ENCODE measurements at regions not wholly inside any gene's neighbourhood (a gene's known extent, or its start where the extent isn't known, plus 50 kb on each side); places are given as distances from the start of the nearest gene placed in this dataset.

GRCh38 chr5:107208867-107209266 is 461.9 kb downstream of the EFNA5 start:
- WGBS (ENCODE audit: extremely low coverage, insufficient coverage, low lambda C conversion rate), result no CpG with 5 or more reads among the region's 3 CpGs
- Histone ChIP-seq H2BK15ac (replicated peaks; ENCODE audit: low read depth) (no peak overlapping the region), H3K4me2 (ENCODE audit: low read length) (no peak overlapping the region), H3K4me1 (ENCODE audit: control insufficient read depth, low read depth, low read length) (no peaks in the 10 kb centered on the region), H3K27ac (ENCODE audit: low read depth, low read length) (no peak overlapping the region), H3K23ac (ENCODE audit: low read length) (no peak overlapping the region), H3K56ac (ENCODE audit: low read length) (no peak overlapping the region), H3K9ac (ENCODE audit: low read length) (no peak overlapping the region), H2BK120ac (ENCODE audit: low read depth, low read length) (no peak overlapping the region), H4K5ac (ENCODE audit: low read length) (no peak overlapping the region), H3K79me2 (ENCODE audit: control insufficient read depth, insufficient read depth, low read length) (no peaks in the 10 kb centered on the region), H3K27me3 (ENCODE audit: insufficient read depth, low read length, poor library complexity) (no peaks in the 10 kb centered on the region), H3K36me3 (ENCODE audit: control insufficient read depth, insufficient read depth, low read length) (no peaks in the 10 kb centered on the region), H3K79me1 (ENCODE audit: low read length) (no peaks in the 10 kb centered on the region), H2BK5ac (ENCODE audit: low read length) (no peak overlapping the region), H3K18ac (ENCODE audit: low read length) (no peak overlapping the region), H4K8ac (ENCODE audit: low read depth, low read length) (no peak overlapping the region), H3K4ac (ENCODE audit: low read depth, low read length) (no peak overlapping the region), H2AK5ac (ENCODE audit: low read length) (no peak overlapping the region), H3K4me3 (ENCODE audit: low read length) (no peak overlapping the region)
- DNase-seq, result no peak

GRCh38 chr5:107204413-107204812 is 466.3 kb downstream of the EFNA5 start:
- Histone ChIP-seq H2BK5ac (ENCODE audit: low read length) (no peak overlapping the region), H3K18ac (ENCODE audit: low read length) (no peak overlapping the region), H3K79me1 (ENCODE audit: low read length) (no peaks in the 10 kb centered on the region), H3K27ac (ENCODE audit: low read depth, low read length) (no peak overlapping the region), H3K56ac (ENCODE audit: low read length) (no peak overlapping the region), H4K5ac (ENCODE audit: low read length) (no peak overlapping the region), H3K4ac (ENCODE audit: low read depth, low read length) (no peak overlapping the region), H3K27me3 (ENCODE audit: insufficient read depth, low read length, poor library complexity) (no peaks in the 10 kb centered on the region), H2BK120ac (ENCODE audit: low read depth, low read length) (no peak overlapping the region), H2BK15ac (replicated peaks; ENCODE audit: low read depth) (no peak overlapping the region), H3K9ac (ENCODE audit: low read length) (no peak overlapping the region), H3K4me2 (ENCODE audit: low read length) (no peak overlapping the region), H3K79me2 (ENCODE audit: control insufficient read depth, insufficient read depth, low read length) (no peaks in the 10 kb centered on the region), H4K8ac (ENCODE audit: low read depth, low read length) (no peak overlapping the region), H3K4me3 (ENCODE audit: low read length) (no peak overlapping the region), H3K23ac (ENCODE audit: low read length) (no peak overlapping the region), H3K4me1 (ENCODE audit: control insufficient read depth, low read depth, low read length) (no peaks in the 10 kb centered on the region), H2AK5ac (ENCODE audit: low read length) (no peak overlapping the region), H3K36me3 (ENCODE audit: control insufficient read depth, insufficient read depth, low read length) (no peaks in the 10 kb centered on the region)
- no peak for DNase-seq
- no CpG with 5 or more reads among the region's 5 CpGs for WGBS (ENCODE audit: extremely low coverage, insufficient coverage, low lambda C conversion rate)

GRCh38 chr5:107203243-107203642 is 467.5 kb downstream of the EFNA5 start:
- H2AK5ac ChIP-seq (ENCODE audit: low read length), result no peak overlapping the region
- H3K27ac ChIP-seq (ENCODE audit: low read depth, low read length), result no peak overlapping the region
- no peak overlapping the region for H3K4me2 ChIP-seq (ENCODE audit: low read length)
- no peak overlapping the region for H3K9ac ChIP-seq (ENCODE audit: low read length)
- no peaks in the 10 kb centered on the region for H3K36me3 ChIP-seq (ENCODE audit: control insufficient read depth, insufficient read depth, low read length)
- no peaks in the 10 kb centered on the region for H3K79me2 ChIP-seq (ENCODE audit: control insufficient read depth, insufficient read depth, low read length)
- H3K79me1 ChIP-seq (ENCODE audit: low read length), result no peaks in the 10 kb centered on the region
- no peak overlapping the region for H3K23ac ChIP-seq (ENCODE audit: low read length)
- no peak overlapping the region for H2BK15ac ChIP-seq (replicated peaks; ENCODE audit: low read depth)
- no peak for DNase-seq
- no peak overlapping the region for H3K4ac ChIP-seq (ENCODE audit: low read depth, low read length)
- H3K18ac ChIP-seq (ENCODE audit: low read length), result no peak overlapping the region
- H3K4me1 ChIP-seq (ENCODE audit: control insufficient read depth, low read depth, low read length), result no peaks in the 10 kb centered on the region
- no peak overlapping the region for H3K4me3 ChIP-seq (ENCODE audit: low read length)
- H4K5ac ChIP-seq (ENCODE audit: low read length), result no peak overlapping the region
- WGBS (ENCODE audit: extremely low coverage, insufficient coverage, low lambda C conversion rate), result no CpG with 5 or more reads among the region's 4 CpGs
- H3K56ac ChIP-seq (ENCODE audit: low read length), result no peak overlapping the region
- H3K27me3 ChIP-seq (ENCODE audit: insufficient read depth, low read length, poor library complexity), result no peaks in the 10 kb centered on the region
- no peak overlapping the region for H4K8ac ChIP-seq (ENCODE audit: low read depth, low read length)
- no peak overlapping the region for H2BK120ac ChIP-seq (ENCODE audit: low read depth, low read length)
- no peak overlapping the region for H2BK5ac ChIP-seq (ENCODE audit: low read length)

- no peaks in the 10 kb centered on the region for H3K36me3 ChIP-seq (ENCODE audit: control insufficient read depth, insufficient read depth, low read length)
- no peaks in the 10 kb centered on the region for H3K27me3 ChIP-seq (ENCODE audit: insufficient read depth, low read length, poor library complexity)
- H3K4me1 ChIP-seq (ENCODE audit: control insufficient read depth, low read depth, low read length), result no peaks in the 10 kb centered on the region
- H2BK120ac ChIP-seq (ENCODE audit: low read depth, low read length), result no peak overlapping the region
- no peak overlapping the region for H3K4ac ChIP-seq (ENCODE audit: low read depth, low read length)
- no peak overlapping the region for H3K4me2 ChIP-seq (ENCODE audit: low read length)
- no peak overlapping the region for H3K4me3 ChIP-seq (ENCODE audit: low read length)
- no peaks in the 10 kb centered on the region for H3K79me2 ChIP-seq (ENCODE audit: control insufficient read depth, insufficient read depth, low read length)
- no peak overlapping the region for H2BK5ac ChIP-seq (ENCODE audit: low read length)
- no peak overlapping the region for H4K5ac ChIP-seq (ENCODE audit: low read length)
- no peak overlapping the region for H3K18ac ChIP-seq (ENCODE audit: low read length)
- WGBS (ENCODE audit: extremely low coverage, insufficient coverage, low lambda C conversion rate), result no CpG with 5 or more reads among the region's 4 CpGs
- H3K27ac ChIP-seq (ENCODE audit: low read depth, low read length), result no peak overlapping the region
- DNase-seq, result no peak
- no peak overlapping the region for H3K23ac ChIP-seq (ENCODE audit: low read length)
- no peak overlapping the region for H3K56ac ChIP-seq (ENCODE audit: low read length)
- H3K79me1 ChIP-seq (ENCODE audit: low read length), result no peaks in the 10 kb centered on the region
- H2AK5ac ChIP-seq (ENCODE audit: low read length), result no peak overlapping the region
- H3K9ac ChIP-seq (ENCODE audit: low read length), result no peak overlapping the region
- H4K8ac ChIP-seq (ENCODE audit: low read depth, low read length), result no peak overlapping the region
- no peak overlapping the region for H2BK15ac ChIP-seq (replicated peaks; ENCODE audit: low read depth)
These were observed 471.0 kb downstream of the EFNA5 start for GRCh38 chr5:107199756-107200155.

GRCh38 chr5:107196500-107197059 is 474.2 kb downstream of the EFNA5 start:
- Histone ChIP-seq H2BK5ac (ENCODE audit: low read length) (no peak overlapping the region), H3K27ac (ENCODE audit: low read depth, low read length) (no peak overlapping the region), H4K8ac (ENCODE audit: low read depth, low read length) (no peak overlapping the region), H3K56ac (ENCODE audit: low read length) (no peak overlapping the region), H4K5ac (ENCODE audit: low read length) (no peak overlapping the region), H2BK15ac (replicated peaks; ENCODE audit: low read depth) (no peak overlapping the region), H3K4me2 (ENCODE audit: low read length) (no peak overlapping the region), H3K18ac (ENCODE audit: low read length) (no peak overlapping the region), H2AK5ac (ENCODE audit: low read length) (no peak overlapping the region), H3K4ac (ENCODE audit: low read depth, low read length) (no peak overlapping the region), H3K9ac (ENCODE audit: low read length) (no peak overlapping the region), H3K4me1 (ENCODE audit: control insufficient read depth, low read depth, low read length) (no peaks in the 10 kb centered on the region), H3K23ac (ENCODE audit: low read length) (no peak overlapping the region), H3K36me3 (ENCODE audit: control insufficient read depth, insufficient read depth, low read length) (no peaks in the 10 kb centered on the region), H2BK120ac (ENCODE audit: low read depth, low read length) (no peak overlapping the region), H3K4me3 (ENCODE audit: low read length) (no peak overlapping the region), H3K27me3 (ENCODE audit: insufficient read depth, low read length, poor library complexity) (no peaks in the 10 kb centered on the region), H3K79me2 (ENCODE audit: control insufficient read depth, insufficient read depth, low read length) (no peaks in the 10 kb centered on the region), H3K79me1 (ENCODE audit: low read length) (no peaks in the 10 kb centered on the region)
- no CpG with 5 or more reads among the region's 4 CpGs for WGBS (ENCODE audit: extremely low coverage, insufficient coverage, low lambda C conversion rate)
- DNase-seq, result no peak

- Histone ChIP-seq H3K23ac (ENCODE audit: low read length) (no peak overlapping the region), H3K4ac (ENCODE audit: low read depth, low read length) (no peak overlapping the region), H3K56ac (ENCODE audit: low read length) (no peak overlapping the region), H2AK5ac (ENCODE audit: low read length) (no peak overlapping the region), H3K9ac (ENCODE audit: low read length) (no peak overlapping the region), H3K79me1 (ENCODE audit: low read length) (no peaks in the 10 kb centered on the region), H2BK15ac (replicated peaks; ENCODE audit: low read depth) (no peak overlapping the region), H3K4me3 (ENCODE audit: low read length) (no peak overlapping the region), H3K18ac (ENCODE audit: low read length) (no peak overlapping the region), H3K4me1 (ENCODE audit: control insufficient read depth, low read depth, low read length) (no peaks in the 10 kb centered on the region), H2BK5ac (ENCODE audit: low read length) (no peak overlapping the region), H3K4me2 (ENCODE audit: low read length) (no peak overlapping the region), H3K79me2 (ENCODE audit: control insufficient read depth, insufficient read depth, low read length) (no peaks in the 10 kb centered on the region), H3K27ac (ENCODE audit: low read depth, low read length) (no peak overlapping the region), H2BK120ac (ENCODE audit: low read depth, low read length) (no peak overlapping the region), H3K36me3 (ENCODE audit: control insufficient read depth, insufficient read depth, low read length) (no peaks in the 10 kb centered on the region), H4K5ac (ENCODE audit: low read length) (no peak overlapping the region), H3K27me3 (ENCODE audit: insufficient read depth, low read length, poor library complexity) (no peaks in the 10 kb centered on the region), H4K8ac (ENCODE audit: low read depth, low read length) (no peak overlapping the region)
- WGBS (ENCODE audit: extremely low coverage, insufficient coverage, low lambda C conversion rate), result no CpG with 5 or more reads among the region's 6 CpGs
- no peak for DNase-seq
These were observed 474.8 kb downstream of the EFNA5 start for GRCh38 chr5:107195890-107196395.
